Ovary (tissue), 3 donors: ENCODE measurements at regions not wholly inside any gene's neighbourhood (a gene's known extent, or its start where the extent isn't known, plus 50 kb on each side); places are given as distances from the start of the nearest gene placed in this dataset.

ENCODE experiments used
- EP300 ChIP-seq: sonication (generic); formaldehyde crosslinking; IDR thresholded peaks from one replicate; pipeline ENCODE4 v1.6.1; 2017; ENCODE audit warnings: antibody characterized with exemption
- POLR2A ChIP-seq: fragments of 450-650 bp; IDR thresholded peaks from one replicate; pipeline ENCODE4 v1.6.1; 2017; ENCODE audit warnings: antibody characterized with exemption, mild to moderate bottlenecking, moderate library complexity
- TF ChIP-seq, protein P1 (sequence below), 3 donors: fragments of 450-650 bp in 2 of 3; fragments of 200-600 bp in 1 of 3; IDR thresholded peaks; one replicate each; pipeline versions ENCODE4 v1.5.1 to v1.8.0; 2016 to 2022; ENCODE audit warnings: antibody characterized with exemption in 3 of 3, mild to moderate bottlenecking in 1 of 3
- donor health status: DM: no; HTN: no; CAD: no.

DNA sequence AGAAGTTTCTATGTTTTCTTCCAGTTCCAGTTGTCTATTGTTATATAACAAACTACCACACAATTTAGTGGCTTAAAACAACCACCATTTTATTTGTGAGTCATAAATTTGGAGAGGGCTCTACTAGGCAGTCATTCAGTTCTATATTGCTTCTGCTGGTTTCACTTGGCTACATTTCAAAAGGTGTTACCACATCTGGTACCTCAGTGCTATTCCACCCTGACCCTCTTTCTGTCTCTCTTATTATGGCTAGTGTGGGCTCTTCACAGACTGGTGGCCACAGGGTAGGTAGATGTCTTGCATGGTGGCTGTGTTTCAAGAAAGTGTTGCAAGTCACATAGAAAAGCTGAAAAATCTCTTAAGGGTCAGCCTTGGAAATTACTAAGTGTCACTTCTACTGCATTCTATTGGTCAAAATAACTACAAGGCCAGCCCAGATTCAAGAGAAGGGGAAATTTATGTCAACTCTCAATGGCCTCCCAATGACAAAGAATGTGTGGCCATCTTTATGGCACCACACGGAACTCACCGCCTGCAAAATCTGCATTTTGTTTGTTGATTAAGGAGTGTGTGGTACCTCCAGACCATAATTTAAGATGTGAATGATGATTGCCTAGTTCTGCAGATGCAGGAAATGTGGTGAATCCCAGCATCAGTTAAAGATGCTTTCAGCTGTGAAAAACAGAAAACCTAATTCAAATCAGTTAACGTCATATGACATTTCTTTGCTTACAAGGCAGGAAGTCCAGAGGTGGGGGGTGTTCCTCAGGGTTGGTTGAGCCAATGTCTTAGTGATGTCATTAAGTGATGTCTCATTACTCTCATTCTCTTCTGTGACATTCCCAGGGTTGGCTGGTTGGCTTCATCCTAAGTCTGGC is 105.8 kb upstream of the RASGRP1 start:
- TF ChIP-seq, protein P1, sequence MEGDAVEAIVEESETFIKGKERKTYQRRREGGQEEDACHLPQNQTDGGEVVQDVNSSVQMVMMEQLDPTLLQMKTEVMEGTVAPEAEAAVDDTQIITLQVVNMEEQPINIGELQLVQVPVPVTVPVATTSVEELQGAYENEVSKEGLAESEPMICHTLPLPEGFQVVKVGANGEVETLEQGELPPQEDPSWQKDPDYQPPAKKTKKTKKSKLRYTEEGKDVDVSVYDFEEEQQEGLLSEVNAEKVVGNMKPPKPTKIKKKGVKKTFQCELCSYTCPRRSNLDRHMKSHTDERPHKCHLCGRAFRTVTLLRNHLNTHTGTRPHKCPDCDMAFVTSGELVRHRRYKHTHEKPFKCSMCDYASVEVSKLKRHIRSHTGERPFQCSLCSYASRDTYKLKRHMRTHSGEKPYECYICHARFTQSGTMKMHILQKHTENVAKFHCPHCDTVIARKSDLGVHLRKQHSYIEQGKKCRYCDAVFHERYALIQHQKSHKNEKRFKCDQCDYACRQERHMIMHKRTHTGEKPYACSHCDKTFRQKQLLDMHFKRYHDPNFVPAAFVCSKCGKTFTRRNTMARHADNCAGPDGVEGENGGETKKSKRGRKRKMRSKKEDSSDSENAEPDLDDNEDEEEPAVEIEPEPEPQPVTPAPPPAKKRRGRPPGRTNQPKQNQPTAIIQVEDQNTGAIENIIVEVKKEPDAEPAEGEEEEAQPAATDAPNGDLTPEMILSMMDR (IDR thresholded peaks at IDR 0.05), result no peak
- TF ChIP-seq POLR2A, result no peak
- TF ChIP-seq EP300, result no peak
